Gastrocnemius medialis (tissue), 4 donors: ENCODE measurements at regions not wholly inside any gene's neighbourhood (a gene's known extent, or its start where the extent isn't known, plus 50 kb on each side); places are given as distances from the start of the nearest gene placed in this dataset.

Experiments used
- POLR2A ChIP-seq, 2 donors: fragments of 450-650 bp; IDR thresholded peaks; one replicate each; pipeline ENCODE4 v1.6.1; 2017; ENCODE audit warnings: antibody characterized with exemption in 2 of 2, mild to moderate bottlenecking in 2 of 2, moderate library complexity in 2 of 2
- TF ChIP-seq, protein P1 (sequence below), 5 experiments: fragments of 450-650 bp in 3 of 5; fragments of 200-600 bp in 2 of 5; sonication (generic) in 2 of 5; IDR thresholded peaks in 4 of 5; conservative IDR thresholded peaks in 1 of 5; 1 replicate in 4 of 5; 2 replicates in 1 of 5; pipeline ENCODE4 v1.5.1; 2016 to 2019; ENCODE audit warnings: antibody characterized with exemption in 5 of 5, mild to moderate bottlenecking in 3 of 5, moderate library complexity in 3 of 5

DNA sequence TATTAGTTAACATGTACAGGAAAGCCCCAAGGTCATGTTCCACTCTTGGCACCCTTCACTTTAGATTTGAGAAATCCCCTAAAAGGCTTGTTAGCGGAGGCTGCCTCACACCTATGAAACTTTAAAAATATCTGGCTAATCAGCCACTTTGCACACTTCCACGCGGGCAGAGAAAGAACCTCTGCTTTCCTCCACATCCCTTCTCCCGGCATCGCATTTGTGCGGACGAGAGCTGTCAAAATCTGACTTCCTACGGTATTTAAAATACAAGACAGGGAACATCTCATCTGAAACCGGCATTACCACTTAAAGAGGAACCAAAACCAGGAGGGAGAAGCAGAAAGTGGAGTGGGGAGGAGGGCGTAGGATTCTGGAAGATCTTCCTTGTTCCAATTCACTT, 422.3 kb downstream of the TMEM114 start:
- TF ChIP-seq, protein P1, sequence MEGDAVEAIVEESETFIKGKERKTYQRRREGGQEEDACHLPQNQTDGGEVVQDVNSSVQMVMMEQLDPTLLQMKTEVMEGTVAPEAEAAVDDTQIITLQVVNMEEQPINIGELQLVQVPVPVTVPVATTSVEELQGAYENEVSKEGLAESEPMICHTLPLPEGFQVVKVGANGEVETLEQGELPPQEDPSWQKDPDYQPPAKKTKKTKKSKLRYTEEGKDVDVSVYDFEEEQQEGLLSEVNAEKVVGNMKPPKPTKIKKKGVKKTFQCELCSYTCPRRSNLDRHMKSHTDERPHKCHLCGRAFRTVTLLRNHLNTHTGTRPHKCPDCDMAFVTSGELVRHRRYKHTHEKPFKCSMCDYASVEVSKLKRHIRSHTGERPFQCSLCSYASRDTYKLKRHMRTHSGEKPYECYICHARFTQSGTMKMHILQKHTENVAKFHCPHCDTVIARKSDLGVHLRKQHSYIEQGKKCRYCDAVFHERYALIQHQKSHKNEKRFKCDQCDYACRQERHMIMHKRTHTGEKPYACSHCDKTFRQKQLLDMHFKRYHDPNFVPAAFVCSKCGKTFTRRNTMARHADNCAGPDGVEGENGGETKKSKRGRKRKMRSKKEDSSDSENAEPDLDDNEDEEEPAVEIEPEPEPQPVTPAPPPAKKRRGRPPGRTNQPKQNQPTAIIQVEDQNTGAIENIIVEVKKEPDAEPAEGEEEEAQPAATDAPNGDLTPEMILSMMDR (IDR thresholded peaks at IDR 0.05 in 4 of 5, conservative IDR thresholded peaks at IDR 0.05 in 1 of 5): no peak
- TF ChIP-seq POLR2A (IDR thresholded peaks at IDR 0.05): no peak
